ENCODE measurements at regions not wholly inside any gene's neighbourhood (a gene's known extent, or its start where the extent isn't known, plus 50 kb on each side); places are given as distances from the start of the nearest gene placed in this dataset.

- DNase-seq (ENCODE audit: low spot score) (no peak), ATAC-seq (ENCODE audit: low FRiP score) (no peak)
- no peak for TF ChIP-seq CTCF (IDR thresholded peaks at IDR 0.05)
These were observed 842.4 kb downstream of the TDRD15 start for GRCh38 chr2:21966139-21966538.

GRCh38 chr2:21970971-21971370, 847.2 kb downstream of the TDRD15 start:
- DNase-seq (ENCODE audit: low spot score) (no peak), ATAC-seq (ENCODE audit: low FRiP score) (no peak)
- TF ChIP-seq CTCF (IDR thresholded peaks at IDR 0.05), result no peak

- ATAC-seq (ENCODE audit: low FRiP score) (no peak), DNase-seq (ENCODE audit: low spot score) (no peak)
These were observed 848.8 kb downstream of the TDRD15 start for GRCh38 chr2:21972586-21972985.

GRCh38 chr2:21981127-21981526, 857.4 kb downstream of the TDRD15 start:
- ATAC-seq (ENCODE audit: low FRiP score), result no peak
- no peak for TF ChIP-seq CTCF (IDR thresholded peaks at IDR 0.05)

More at GRCh38 chr2:21972586-21972985, 848.8 kb downstream of the TDRD15 start:
- no peak for TF ChIP-seq CTCF (IDR thresholded peaks at IDR 0.05)

GRCh38 chr2:21993002-21993401, 869.2 kb downstream of the TDRD15 start:
- ATAC-seq (ENCODE audit: low FRiP score) (no peak), DNase-seq (ENCODE audit: low spot score) (no peak)

More at GRCh38 chr2:21981127-21981526, 857.4 kb downstream of the TDRD15 start:
- no peak for DNase-seq (ENCODE audit: low spot score)

GRCh38 chr2:21996339-21996738, 872.6 kb downstream of the TDRD15 start:
- TF ChIP-seq CTCF (IDR thresholded peaks at IDR 0.05), result no peak
- ATAC-seq (ENCODE audit: low FRiP score), result no peak
- DNase-seq (ENCODE audit: low spot score), result no peak

More at GRCh38 chr2:21993002-21993401, 869.2 kb downstream of the TDRD15 start:
- TF ChIP-seq CTCF (IDR thresholded peaks at IDR 0.05), result no peak

- no peak for TF ChIP-seq CTCF (IDR thresholded peaks at IDR 0.05)
- DNase-seq (ENCODE audit: low spot score) (no peak), ATAC-seq (ENCODE audit: low FRiP score) (no peak)
These were observed 875.8 kb downstream of the TDRD15 start for GRCh38 chr2:21999522-21999921.

All from omental fat pad (tissue), 3 donors.